ENCODE measurements at regions not wholly inside any gene's neighbourhood (a gene's known extent, or its start where the extent isn't known, plus 50 kb on each side); places are given as distances from the start of the nearest gene placed in this dataset.
"Not testable (repeated sequence)": the region's sequence is repeated elsewhere in the genome, so short reads cannot be mapped to it uniquely, and the experiment has no call there.

GRCh38 chrY:18599606-18600005 lies 53.1 kb downstream of the HSFY1 start:
- intact Hi-C loops (cut with micrococcal nuclease): not testable (repeated sequence)

GRCh38 chrY:18601287-18601686 lies 54.8 kb downstream of the HSFY1 start:
- H3K9me3 Mint-ChIP-seq; intact Hi-C loops (cut with micrococcal nuclease); DNase-seq (ENCODE audit: low spot score); H3K4me1 Mint-ChIP-seq (ENCODE audit: low read depth); H3K36me3 Mint-ChIP-seq (ENCODE audit: low read depth); H3K27ac Mint-ChIP-seq; H3K27me3 Mint-ChIP-seq (ENCODE audit: low read depth); H3K4me3 Mint-ChIP-seq (ENCODE audit: low read depth): not testable (repeated sequence)

More at GRCh38 chrY:18599606-18600005, 53.1 kb downstream of the HSFY1 start:
- H3K9me3 Mint-ChIP-seq; H3K4me1 Mint-ChIP-seq (ENCODE audit: low read depth); H3K27me3 Mint-ChIP-seq (ENCODE audit: low read depth); H3K36me3 Mint-ChIP-seq (ENCODE audit: low read depth); H3K4me3 Mint-ChIP-seq (ENCODE audit: low read depth); DNase-seq (ENCODE audit: low spot score); H3K27ac Mint-ChIP-seq: not testable (repeated sequence)

- H3K9me3 Mint-ChIP-seq; H3K4me3 Mint-ChIP-seq (ENCODE audit: low read depth); H3K27ac Mint-ChIP-seq; intact Hi-C loops (cut with micrococcal nuclease); DNase-seq (ENCODE audit: low spot score); H3K36me3 Mint-ChIP-seq (ENCODE audit: low read depth); H3K27me3 Mint-ChIP-seq (ENCODE audit: low read depth); H3K4me1 Mint-ChIP-seq (ENCODE audit: low read depth): not testable (repeated sequence)
Measured at GRCh38 chrY:18606251-18606650, 59.7 kb downstream of the HSFY1 start.

- H3K27me3 Mint-ChIP-seq (ENCODE audit: low read depth); H3K36me3 Mint-ChIP-seq (ENCODE audit: low read depth); intact Hi-C loops (cut with micrococcal nuclease); H3K4me1 Mint-ChIP-seq (ENCODE audit: low read depth); H3K9me3 Mint-ChIP-seq; H3K27ac Mint-ChIP-seq; H3K4me3 Mint-ChIP-seq (ENCODE audit: low read depth); DNase-seq (ENCODE audit: low spot score): not testable (repeated sequence)
Measured at GRCh38 chrY:18608205-18608604, 61.7 kb downstream of the HSFY1 start.

- H3K4me1 Mint-ChIP-seq (ENCODE audit: low read depth); H3K4me3 Mint-ChIP-seq (ENCODE audit: low read depth); H3K27me3 Mint-ChIP-seq (ENCODE audit: low read depth); intact Hi-C loops (cut with micrococcal nuclease); H3K36me3 Mint-ChIP-seq (ENCODE audit: low read depth); DNase-seq (ENCODE audit: low spot score); H3K9me3 Mint-ChIP-seq; H3K27ac Mint-ChIP-seq: not testable (repeated sequence)
Measured at GRCh38 chrY:18615809-18616208, 69.3 kb downstream of the HSFY1 start.

DNA sequence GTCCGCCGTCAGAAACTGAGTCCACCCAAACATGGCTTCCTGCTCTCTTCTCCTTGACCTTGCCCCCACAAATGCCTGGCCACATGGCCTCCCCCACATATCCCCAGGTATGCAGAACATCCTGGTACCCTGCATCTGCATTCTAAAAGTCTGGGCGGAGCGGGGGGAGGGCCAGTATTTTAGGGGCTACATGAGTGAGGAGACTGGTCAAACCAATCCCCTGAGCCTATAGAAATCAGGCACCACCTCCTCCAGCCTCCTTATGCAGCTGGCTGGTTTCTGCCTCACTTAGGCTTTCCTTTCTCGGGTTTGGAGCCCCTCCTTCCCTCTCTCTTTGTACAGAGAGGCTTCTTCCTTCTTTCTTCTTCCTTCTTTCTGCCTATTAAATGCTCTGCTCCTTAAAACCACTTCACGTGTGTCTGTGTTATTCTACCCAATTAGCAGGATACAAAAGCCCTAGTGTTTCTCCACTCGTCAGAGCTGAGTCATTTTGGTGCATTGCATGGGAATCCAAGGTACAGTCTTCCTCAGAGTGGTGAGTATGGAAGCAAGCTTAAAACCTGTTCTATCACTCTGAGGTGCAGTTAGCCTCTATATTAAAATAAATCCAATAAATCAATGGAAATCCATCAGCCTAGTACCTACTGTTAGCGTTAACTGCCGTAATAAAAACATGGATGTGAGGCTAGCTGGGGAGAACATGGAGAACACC lies 83.4 kb downstream of the HSFY1 start:
- H3K36me3 Mint-ChIP-seq (ENCODE audit: low read depth); H3K4me1 Mint-ChIP-seq (ENCODE audit: low read depth); intact Hi-C loops (cut with micrococcal nuclease); H3K27me3 Mint-ChIP-seq (ENCODE audit: low read depth); DNase-seq (ENCODE audit: low spot score); H3K27ac Mint-ChIP-seq; H3K9me3 Mint-ChIP-seq; H3K4me3 Mint-ChIP-seq (ENCODE audit: low read depth): not testable (repeated sequence)

DNA sequence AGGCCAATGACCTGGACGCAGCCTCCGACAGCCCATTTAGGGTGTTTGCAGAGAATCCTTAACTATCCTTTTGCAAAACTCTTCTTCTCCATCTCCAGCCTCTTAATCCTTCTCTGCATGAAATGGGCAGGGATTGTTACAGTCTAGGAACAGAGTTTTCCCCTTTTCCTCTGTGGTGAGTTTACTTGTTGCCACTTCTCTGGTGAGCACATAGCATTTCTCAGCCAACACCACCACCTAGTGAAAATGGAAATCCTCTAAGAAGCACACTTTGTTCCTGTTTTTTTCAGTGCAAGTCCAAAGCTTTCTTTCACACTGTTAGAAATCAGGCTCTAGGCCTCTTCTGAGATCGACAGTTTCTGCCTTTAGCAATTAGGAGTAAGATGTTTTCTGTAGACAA lies 84.1 kb downstream of the HSFY1 start:
- H3K4me3 Mint-ChIP-seq (ENCODE audit: low read depth); H3K4me1 Mint-ChIP-seq (ENCODE audit: low read depth); H3K27ac Mint-ChIP-seq; intact Hi-C loops (cut with micrococcal nuclease); H3K36me3 Mint-ChIP-seq (ENCODE audit: low read depth); H3K9me3 Mint-ChIP-seq; DNase-seq (ENCODE audit: low spot score); H3K27me3 Mint-ChIP-seq (ENCODE audit: low read depth): not testable (repeated sequence)

DNA sequence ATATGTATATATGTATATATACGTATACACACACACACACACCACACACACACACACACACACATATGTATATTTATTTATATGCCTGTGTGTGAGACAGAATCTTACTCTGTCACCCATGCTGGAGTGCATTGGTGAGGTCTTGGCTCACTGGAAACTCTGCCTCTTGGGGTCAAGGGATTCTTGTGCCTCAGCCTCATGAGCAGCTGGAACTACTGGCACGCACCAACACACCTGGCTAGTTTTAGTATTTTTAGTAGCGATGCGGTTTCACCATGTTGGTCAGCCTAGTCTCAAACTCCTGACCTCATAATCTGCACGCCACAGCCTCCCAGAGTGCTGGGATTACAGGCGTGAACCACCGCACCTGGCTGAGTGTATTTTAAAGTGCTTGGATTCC lies 85.1 kb downstream of the HSFY1 start:
- DNase-seq (ENCODE audit: low spot score); intact Hi-C loops (cut with micrococcal nuclease); H3K4me1 Mint-ChIP-seq (ENCODE audit: low read depth); H3K27me3 Mint-ChIP-seq (ENCODE audit: low read depth); H3K27ac Mint-ChIP-seq; H3K4me3 Mint-ChIP-seq (ENCODE audit: low read depth); H3K36me3 Mint-ChIP-seq (ENCODE audit: low read depth); H3K9me3 Mint-ChIP-seq: not testable (repeated sequence)

DNA sequence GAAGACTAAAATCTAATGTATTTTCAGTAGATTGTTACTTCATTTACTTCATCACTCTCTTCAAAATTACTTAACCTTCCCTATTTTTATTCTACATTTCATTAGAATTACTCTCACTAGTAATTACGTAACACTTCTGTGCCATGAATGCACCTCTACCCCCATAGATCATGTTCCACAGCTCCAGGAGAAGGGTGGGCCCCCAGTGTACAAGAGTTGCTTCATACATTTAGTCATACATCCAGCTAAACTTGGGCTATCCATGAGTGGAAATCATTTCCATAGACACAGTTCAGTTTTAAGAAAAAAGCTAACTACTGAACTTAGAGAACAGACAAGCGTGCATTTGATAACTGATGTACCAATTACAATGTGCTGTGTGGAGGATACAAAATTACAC lies 104.2 kb downstream of the HSFY1 start:
- Mint-ChIP-seq H3K36me3 (ENCODE audit: low read depth) (no peaks in the 10 kb centered on the region), H3K4me3 (ENCODE audit: low read depth) (no peak overlapping the region), H3K9me3 (no peaks in the 10 kb centered on the region), H3K27me3 (ENCODE audit: low read depth) (peaks cover 8% of the 10 kb centered on the region), H3K27ac (no peak overlapping the region), H3K4me1 (ENCODE audit: low read depth) (no peaks in the 10 kb centered on the region)
- intact Hi-C loops (cut with micrococcal nuclease): no loop called here
- DNase-seq (ENCODE audit: low spot score): no peak

GRCh38 chrY:18664559-18664958 lies 109.0 kb downstream of the HSFY2 start:
- DNase-seq (ENCODE audit: low spot score): no peak
- Mint-ChIP-seq H3K4me3 (ENCODE audit: low read depth) (peak overlapping the region; percentile 61), H3K27ac (peak overlapping the region; percentile 86), H3K27me3 (ENCODE audit: low read depth) (no peaks in the 10 kb centered on the region), H3K9me3 (peaks cover 7% of the 10 kb centered on the region), H3K36me3 (ENCODE audit: low read depth) (peaks cover 16% of the 10 kb centered on the region), H3K4me1 (ENCODE audit: low read depth) (peaks cover 43% of the 10 kb centered on the region)
- intact Hi-C loops (cut with micrococcal nuclease): no loop called here

DNA sequence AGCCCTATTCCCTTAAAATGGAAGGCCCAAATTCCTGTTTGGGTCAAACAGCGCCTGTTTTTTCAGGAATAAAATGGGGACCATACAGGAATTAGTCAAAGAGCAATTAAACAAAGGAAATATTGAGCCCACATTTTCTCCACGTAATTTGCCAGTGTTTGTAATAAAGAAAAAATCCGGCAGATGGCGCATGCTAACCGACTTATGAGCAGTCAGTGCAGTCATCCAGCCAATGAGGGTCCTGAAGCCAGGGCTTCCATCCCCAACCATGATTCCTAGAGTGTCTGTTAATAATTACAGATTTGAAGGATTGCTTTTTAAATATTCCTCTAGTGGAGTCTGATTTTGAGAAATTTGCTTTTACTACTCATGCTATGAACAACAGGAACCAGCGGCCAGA lies 103.7 kb downstream of the HSFY2 start:
- Mint-ChIP-seq H3K27me3 (ENCODE audit: low read depth) (no peaks in the 10 kb centered on the region), H3K36me3 (ENCODE audit: low read depth) (peaks cover 5% of the 10 kb centered on the region), H3K9me3 (peaks cover 7% of the 10 kb centered on the region), H3K4me3 (ENCODE audit: low read depth) (no peak overlapping the region), H3K27ac (no peak overlapping the region), H3K4me1 (ENCODE audit: low read depth) (peaks cover 21% of the 10 kb centered on the region)
- no peak for DNase-seq (ENCODE audit: low spot score)
- intact Hi-C loops (cut with micrococcal nuclease): no loop called here

DNA sequence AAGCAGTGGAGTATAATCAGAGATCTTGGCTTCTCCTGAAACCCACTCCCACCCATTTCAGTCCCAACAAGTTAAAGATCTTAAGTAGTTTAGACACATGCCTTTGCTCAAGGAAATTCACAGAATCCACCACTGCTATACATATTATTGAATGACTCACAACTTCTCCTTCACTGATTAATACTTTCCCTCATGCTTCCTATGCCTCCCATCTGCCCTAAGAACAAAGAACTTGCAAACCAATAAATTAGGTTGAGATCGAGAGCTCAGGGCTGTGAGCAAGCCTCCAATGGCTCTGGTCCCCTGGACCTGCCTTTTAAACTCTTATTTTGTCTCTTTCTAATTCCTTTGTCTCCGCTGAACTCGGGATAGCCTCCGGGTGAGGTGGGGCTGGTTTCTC lies 101.6 kb downstream of the HSFY2 start:
- Mint-ChIP-seq H3K4me3 (ENCODE audit: low read depth) (no peak overlapping the region), H3K9me3 (no peaks in the 10 kb centered on the region), H3K36me3 (ENCODE audit: low read depth) (no peaks in the 10 kb centered on the region), H3K27me3 (ENCODE audit: low read depth) (no peaks in the 10 kb centered on the region), H3K27ac (no peak overlapping the region), H3K4me1 (ENCODE audit: low read depth) (peaks cover 15% of the 10 kb centered on the region)
- no peak for DNase-seq (ENCODE audit: low spot score)
- intact Hi-C loops (cut with micrococcal nuclease): no loop called here

GRCh38 chrY:18686027-18686426 lies 87.5 kb downstream of the HSFY2 start:
- H3K4me1 Mint-ChIP-seq (ENCODE audit: low read depth); H3K36me3 Mint-ChIP-seq (ENCODE audit: low read depth); intact Hi-C loops (cut with micrococcal nuclease); H3K27ac Mint-ChIP-seq; H3K4me3 Mint-ChIP-seq (ENCODE audit: low read depth); DNase-seq (ENCODE audit: low spot score); H3K9me3 Mint-ChIP-seq; H3K27me3 Mint-ChIP-seq (ENCODE audit: low read depth): not testable (repeated sequence)

GRCh38 chrY:18688362-18688761 lies 85.2 kb downstream of the HSFY2 start:
- H3K4me1 Mint-ChIP-seq (ENCODE audit: low read depth); H3K9me3 Mint-ChIP-seq; H3K36me3 Mint-ChIP-seq (ENCODE audit: low read depth); H3K4me3 Mint-ChIP-seq (ENCODE audit: low read depth); H3K27me3 Mint-ChIP-seq (ENCODE audit: low read depth); H3K27ac Mint-ChIP-seq; DNase-seq (ENCODE audit: low spot score); intact Hi-C loops (cut with micrococcal nuclease): not testable (repeated sequence)
